HG03066 (cell line): ENCODE measurements at regions not wholly inside any gene's neighbourhood (a gene's known extent, or its start where the extent isn't known, plus 50 kb on each side); places are given as distances from the start of the nearest gene placed in this dataset.
"Not testable (repeated sequence)": the region's sequence is repeated elsewhere in the genome, so short reads cannot be mapped to it uniquely, and the experiment has no call there.

ENCODE experiments used
- ATAC-seq: cut with Tn5 transposase; IDR thresholded peaks from one replicate; pipeline ENCODE4 v1.9.1; 2021; ENCODE audit warnings: low read depth; ENCODE audit not compliant: unreplicated experiment

DNA sequence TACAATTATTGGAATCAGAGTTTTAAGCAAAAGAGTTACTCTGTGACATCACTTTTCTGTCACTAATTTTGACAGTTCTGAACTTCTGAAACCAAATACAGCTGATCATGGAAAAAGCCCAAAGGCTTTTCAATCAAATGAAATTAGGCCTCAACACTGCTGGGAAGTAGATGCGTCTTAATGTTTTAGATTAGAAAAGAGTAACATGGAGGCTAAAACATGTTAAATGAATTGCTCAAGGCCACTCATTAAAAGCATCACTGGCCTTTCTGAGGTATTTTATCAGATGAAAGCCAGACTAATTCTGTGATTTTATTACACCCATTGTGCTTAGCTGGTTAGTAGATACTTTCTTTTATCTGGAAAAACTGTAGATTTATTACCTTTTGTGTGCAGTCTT is 672.6 kb downstream of the CENPC start:
- no peak for ATAC-seq

DNA sequence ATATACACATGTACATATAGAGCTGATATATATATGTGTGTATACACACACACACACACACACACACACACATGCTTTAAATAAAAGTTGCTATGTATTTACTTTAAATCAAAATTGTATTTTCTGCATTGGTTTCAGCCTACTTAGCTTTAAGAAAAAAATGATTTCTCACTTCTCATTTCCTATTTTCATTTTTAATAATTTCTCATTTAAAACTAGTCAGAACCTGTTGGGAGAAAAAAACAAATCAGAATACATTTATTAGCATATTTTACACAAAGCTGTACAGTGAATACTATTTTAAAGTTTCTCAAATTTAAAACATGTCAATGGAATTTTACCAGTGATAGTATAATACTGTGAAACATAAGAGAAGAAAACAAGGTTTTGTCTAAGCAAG is 681.8 kb downstream of the CENPC start:
- no peak for ATAC-seq

DNA sequence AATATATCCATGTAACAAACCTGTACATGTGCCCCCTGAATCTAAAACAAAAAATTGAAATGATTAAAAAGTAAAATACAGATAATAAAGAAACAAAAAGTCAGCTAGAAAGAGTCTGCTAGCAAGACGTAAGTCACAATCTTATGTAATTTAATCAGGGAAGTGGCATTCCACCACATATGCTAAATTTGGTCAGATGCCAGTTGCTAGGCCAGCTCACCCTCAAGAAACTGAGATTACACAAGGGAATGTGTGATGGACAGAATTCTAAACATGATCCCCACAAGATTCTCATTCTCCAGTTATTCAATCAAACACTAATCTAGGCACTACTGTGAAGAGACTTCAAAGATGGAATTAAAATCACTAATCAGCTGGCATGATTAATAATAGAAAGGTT is 689.3 kb downstream of the CENPC start:
- no peak for ATAC-seq

DNA sequence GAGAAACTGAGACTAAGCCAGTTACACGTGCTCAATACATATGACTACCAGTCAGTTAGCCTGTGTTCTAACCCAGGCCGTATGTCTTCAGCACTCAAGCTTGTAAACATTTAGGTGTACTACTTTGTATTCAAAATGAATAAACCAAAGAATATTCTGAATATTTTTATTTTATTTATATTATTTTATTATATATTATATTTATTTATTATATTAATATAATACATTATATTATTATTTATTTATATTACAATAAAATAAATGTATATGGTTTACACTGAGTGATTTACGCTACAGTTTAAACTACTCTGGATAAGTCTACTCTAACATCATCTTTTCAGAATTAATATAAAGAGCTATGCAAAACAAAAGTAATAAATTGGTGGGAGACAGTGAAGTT is 691.5 kb downstream of the CENPC start:
- no peak for ATAC-seq

DNA sequence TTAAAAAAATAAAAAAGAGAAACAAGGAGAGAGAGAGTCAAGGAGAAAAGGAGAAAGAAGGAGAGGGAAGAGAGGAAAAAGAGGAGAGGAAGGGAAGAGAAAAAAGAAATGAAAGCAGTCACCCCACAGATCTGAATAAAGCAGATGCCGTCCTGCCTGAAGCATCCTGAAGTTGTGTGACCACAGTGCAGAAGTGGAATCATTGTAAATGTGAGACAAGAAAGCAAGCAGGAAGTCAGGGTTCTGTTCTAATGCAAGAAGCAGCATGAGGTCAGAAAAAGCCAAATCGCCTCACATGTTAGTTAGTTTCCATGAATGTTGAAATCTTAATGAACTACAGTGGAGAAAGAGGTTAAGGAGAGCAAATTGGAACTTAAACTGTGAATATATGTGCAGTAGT is 692.5 kb downstream of the CENPC start:
- ATAC-seq = no peak

DNA sequence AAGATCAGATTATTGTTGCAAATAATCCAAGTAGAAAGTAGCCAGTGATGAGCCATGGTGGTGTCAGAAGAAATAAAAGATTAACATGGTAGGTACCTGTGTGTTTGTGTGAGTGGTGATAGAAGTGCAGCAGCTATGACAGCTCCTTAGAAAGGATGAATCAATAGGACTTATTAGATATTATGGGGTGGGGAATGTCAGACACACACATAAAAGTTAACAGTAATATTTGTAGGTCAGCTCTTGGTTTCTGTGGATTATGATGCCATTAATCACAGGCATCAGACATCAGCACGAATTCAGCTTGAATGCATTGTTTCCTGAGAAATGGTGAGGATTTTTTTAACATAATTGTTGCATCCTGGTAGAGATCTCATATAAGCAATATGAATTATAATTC is 695.7 kb downstream of the CENPC start:
- ATAC-seq = no peak

DNA sequence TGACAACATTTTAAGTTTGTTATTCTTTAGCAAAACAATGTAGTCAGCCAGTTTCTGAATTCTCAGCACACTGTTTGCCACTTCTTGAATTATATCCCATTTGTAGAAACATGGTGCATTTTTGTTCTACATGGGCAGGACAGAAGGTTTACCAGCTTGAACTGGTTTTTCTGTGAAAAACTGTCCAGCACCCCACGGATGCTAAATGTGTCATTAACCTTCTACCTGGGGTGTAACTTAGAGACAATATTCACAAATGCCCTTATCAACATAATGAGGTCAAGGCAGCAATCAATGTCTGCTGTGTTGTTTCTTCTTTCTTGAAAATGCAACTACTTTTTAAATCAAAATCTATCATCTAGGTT is 702.6 kb downstream of the CENPC start:
- no peak for ATAC-seq

DNA sequence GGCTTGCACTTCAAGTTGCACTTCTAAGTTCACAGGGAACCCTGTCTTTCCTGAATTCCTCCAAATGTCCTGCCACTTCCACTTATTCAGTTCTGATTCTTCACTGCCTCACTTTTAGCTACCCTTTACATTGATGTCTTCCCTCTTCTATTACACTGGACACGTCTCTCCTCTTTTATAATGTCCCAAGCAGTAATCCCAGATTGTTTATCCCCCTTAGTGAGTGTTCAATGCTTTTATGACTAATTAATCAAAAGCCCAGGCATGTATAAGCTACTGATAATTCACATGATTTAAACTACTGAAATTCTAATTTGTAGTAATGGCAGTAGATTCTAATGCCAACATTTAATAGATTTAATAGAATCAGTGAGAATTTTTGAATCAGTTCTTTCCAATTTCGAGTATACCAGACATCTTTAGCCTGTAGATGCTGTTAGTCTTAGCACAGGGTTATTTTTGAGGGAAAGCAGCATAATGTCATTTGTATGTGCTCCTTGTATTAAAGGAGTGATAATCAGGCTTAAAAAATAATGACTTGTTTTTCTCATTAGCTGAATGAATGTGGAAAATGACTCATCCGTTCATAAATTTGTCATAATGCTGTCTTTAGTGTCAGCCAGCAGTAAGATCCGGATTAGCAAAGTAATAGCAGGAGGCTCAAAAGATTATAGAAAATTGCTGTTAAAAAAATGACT is 703.1 kb downstream of the CENPC start:
- no peak for ATAC-seq

DNA sequence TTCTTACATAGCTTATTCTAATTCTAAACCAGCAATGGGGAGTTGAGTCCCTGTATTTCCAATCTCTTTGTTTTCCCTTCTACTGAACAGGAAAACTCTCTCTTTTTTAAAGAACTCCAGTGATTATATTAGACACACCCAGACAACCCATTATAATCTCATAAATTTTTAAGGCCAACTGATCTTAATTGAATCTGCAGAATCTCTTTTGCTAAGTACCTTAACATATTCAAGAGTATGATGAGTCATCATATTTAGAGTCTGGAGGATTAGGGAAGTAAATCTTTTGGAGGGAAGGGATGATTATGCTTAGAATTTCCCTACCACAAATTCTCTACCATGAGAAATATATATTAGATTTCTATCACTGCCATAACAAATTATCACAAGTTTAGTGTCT is 705.1 kb downstream of the CENPC start:
- no peak for ATAC-seq

DNA sequence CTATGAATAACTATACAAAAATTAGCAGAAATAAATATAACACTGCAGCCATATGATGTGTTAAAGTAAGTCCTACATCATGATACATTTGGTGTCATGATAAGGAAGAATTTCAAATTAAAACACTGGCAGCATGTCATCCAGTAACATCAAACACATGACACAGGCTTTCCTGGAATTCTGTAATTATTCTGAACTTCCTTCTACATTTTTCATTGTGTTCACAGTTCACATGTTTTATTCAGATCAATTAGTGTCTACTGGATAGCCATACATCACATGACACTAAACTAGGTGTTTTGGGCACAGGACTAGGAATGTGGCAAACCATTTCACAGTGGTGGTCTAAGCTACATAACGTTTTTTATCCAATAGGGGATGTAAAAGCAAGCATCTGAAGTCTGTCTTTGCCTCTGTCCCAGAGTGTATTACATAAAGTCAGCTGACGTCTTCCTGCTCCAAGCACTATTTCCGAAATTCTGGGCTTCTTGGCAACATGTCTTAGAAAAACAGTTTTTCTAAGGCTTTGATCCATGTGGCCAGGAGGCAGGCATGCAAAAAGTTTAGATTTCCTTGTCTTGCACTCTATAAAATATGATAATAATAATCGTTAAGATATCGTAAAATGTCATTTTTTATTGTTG is 707.9 kb downstream of the CENPC start:
- ATAC-seq = no peak

DNA sequence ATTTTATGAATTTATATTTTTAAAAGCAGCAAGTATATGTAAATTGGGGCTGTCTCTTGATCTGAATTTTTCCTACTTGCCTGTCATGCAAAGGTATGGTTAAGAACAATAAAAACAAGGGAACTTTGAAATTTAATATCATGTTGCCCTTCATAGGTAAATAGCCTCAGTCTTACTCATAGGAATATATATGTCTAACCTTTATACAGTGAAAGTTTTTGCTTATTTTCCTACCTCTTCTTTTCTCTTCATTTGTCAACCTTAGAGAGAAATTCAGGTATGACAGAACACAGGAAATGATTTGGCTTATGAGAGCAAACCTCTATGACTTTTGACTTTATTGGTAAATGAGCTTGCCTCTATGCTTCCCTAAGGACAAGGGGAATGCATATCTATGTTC is 716.0 kb downstream of the CENPC start:
- no peak for ATAC-seq

DNA sequence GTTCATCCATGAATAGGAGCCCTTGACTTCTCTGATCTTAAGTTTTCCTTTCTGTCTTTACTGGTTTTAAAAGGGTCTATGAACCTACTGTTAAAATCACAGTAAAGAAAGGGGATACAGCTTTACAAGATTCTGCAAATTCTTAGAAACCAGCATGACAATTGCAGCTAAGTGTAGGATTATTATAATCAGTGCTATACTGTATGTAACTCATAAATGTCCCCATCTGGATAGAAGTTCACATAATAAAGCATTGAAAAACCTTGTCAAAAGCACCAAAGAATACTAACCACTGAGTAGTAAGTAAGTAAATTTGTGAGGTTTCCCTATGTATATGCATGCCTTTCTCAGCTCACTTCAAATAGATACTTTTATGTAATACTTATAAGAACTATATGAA is 724.6 kb downstream of the CENPC start:
- ATAC-seq = no peak

DNA sequence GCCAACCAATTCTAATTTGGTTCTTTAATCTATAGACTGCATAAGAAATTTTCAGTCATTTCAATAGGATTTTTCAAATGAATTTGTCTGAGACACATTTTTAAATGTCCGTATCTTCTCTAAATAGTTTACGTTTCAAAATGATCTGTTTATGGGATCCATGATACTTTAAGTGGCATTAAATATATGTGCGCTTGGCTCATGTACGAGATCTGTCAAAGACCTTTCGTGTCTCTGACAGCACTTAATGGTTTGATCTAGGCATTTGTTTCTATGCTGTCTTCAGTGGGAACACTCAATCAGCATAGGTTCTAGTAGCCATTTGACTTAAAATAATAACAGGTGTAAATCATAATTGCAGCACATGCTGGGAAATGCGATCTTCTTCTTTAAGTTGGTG is 731.0 kb downstream of the CENPC start:
- ATAC-seq = no peak

DNA sequence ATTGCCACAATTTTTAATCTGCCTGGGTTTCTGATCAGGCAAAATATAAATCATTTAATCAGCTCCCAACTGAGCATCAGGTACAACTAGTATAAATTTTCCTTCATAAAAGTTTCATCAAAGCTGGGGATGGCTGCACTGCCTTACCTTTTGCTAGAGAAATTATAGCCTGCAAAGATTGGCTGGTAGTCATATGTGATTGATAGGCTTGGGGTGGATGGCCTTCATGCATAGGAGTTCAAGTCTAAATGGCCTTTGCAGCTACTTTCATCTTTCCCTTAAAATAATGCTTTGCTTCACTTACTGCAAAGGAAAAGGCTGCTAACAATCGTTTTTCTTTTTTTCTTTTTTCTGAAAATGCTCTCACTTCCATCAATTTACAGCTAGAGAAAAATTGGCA is 739.7 kb downstream of the CENPC start:
- no peak for ATAC-seq

DNA sequence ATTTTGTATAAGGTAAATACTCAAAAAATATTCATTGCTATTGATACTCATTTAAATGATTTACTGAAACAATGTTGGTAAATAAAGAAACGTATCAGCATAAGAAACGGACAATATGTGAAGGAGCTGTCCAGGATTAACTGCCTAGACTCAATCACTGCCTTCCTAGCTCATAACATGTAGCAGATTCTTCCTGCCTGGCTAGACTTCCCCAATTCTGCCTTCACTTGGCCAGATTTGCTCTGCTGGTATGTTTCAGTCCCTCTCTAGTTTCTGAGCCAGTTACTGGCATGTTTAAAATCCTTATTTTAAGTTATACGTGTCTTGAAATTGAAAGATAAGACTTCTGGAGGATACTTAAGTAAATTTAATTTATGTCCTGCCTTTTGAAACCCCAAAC is 740.3 kb downstream of the CENPC start:
- no peak for ATAC-seq

DNA sequence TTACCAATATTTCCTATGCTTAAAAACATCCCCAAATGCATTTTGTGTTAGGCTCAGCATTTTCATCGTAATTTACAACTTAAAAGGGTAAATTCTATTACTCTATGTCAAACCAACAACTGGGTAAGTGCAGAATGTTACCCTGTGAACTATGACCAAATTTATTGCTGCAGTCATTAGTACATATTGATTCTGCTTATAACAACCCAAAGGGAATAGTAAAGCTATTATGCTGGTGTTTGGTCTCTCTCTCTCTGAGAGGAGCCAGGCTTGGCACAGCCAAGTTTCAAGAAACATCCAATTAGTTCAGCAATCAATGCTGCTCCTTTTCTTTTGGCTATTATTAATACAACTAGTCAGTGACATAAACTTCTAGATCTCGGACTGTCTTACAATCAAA is 747.7 kb downstream of the CENPC start:
- no peak for ATAC-seq

DNA sequence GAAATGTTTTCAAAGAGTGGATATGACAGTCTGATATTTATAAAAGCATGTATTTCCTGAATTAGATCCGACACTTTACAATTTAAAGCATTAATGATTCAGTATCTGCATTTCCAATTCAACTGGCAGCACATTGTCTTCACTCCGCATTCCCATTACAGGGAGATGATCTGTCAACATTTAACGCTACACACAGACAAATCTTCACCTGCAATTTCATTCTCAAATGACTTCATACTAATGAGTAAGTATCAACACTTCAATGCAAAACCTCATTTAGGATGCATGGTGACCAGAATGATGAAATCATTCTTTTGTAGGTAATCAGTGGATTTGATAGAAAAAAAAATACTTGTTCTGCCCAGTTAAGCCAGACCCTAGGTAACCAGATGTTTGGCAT is 749.6 kb downstream of the CENPC start:
- ATAC-seq = no peak

DNA sequence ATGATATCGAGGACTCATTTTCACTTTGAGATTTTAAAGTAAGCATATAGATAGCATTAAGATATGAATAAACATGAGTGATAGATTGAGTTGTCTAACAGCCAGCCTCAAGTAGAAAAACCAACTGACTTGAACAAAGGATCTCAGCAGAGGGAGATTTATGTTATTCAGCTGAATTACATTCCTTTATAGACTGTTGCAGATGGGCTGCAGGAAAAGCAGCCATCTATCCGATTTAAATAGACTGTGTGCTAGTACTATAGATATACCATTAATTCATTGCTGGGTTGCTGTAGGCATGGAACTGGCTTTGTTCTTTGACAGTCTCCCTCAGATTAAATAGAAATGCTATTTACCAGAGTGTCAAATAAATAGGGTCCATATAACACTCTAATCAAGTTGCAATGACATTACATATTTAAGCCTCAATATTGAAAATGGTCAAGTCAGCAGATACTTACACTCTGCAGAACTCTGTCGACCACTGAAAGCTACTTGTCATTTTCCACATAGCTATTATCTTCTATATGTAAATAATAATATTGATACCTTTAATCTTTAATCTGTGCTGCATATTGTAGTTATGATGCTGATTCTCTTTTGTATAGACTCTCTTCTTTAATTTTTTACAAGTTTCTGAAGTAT is 750.8 kb downstream of the CENPC start:
- ATAC-seq = no peak

DNA sequence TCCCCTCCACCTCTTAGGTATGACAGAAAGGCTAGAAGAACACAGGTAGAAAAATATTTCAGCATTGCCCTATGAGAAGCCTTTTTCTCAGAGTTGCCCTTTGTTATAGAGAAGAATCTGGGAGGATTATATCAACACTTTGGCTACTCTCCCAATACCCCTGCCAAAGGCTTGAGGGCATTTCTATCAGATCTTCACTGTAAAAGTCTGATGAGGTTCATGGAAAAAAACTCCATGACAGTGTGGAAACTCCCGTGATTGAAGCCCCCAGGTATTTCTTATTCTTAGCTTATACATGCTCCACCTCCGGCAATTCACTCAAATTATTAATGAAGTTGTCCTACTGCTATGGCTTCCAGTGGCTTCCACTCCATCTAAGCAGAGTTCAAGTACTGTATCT is 753.6 kb downstream of the CENPC start:
- ATAC-seq = no peak

DNA sequence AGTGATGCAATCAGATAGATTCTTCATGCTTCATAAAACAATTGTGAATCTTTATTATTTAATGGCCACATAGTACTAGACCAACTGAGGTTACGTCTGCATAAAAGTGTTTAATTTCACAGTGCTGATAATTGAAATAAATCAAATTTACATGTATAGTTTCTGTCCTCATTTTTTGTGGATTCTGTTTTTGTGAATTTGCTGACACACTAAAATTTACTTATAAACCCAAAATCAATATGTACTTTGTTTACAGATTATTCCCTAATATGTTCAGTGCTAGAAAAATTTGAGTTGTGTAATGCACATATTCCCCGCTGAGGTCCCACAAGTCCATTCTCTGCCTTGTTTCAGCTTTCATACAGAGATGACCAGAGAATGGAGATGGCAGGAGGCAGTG is 759.8 kb downstream of the CENPC start:
- ATAC-seq = no peak

DNA sequence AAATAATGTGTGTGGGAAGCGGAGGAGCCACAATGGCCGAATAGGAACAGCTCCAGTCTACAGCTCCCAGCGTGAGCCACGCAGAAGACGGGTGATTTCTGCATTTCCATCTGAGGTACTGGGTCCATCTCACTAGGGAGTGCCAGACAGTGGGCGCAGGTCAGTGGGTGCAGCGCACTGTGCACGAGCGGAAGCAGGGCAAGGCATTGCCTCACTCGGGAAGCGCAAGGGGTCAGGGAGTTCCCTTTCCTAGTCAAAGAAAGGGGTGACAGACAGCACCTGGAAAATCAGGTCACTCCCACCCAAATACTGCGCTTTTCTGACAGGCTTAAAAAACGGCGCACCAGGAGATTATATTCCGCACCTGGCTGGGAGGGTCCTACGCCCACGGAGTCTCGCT is 762.6 kb downstream of the CENPC start:
- ATAC-seq = not testable (repeated sequence)

DNA sequence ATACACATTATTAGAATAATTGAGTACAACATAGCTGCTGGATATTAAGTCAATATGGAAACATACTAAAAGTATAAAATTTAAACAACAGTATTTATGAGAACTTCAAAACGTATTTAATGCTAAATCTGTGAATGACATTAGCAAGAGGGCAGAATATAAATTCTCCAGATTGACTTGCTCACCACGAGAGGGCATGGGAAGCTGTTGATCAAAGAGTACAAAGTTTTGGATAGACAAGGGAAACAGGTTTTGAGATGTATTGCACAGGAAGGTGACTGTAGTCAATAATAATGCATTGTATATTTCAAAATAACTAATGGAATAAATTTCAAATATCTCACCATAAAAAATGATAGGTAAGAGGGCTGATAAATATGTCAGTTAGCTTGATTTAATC is 768.2 kb downstream of the CENPC start:
- no peak for ATAC-seq
